ENCODE measurements at regions not wholly inside any gene's neighbourhood (a gene's known extent, or its start where the extent isn't known, plus 50 kb on each side); places are given as distances from the start of the nearest gene placed in this dataset.

- TF ChIP-seq YY1 (IDR thresholded peaks at IDR 0.05; ENCODE audit: insufficient read depth, insufficient read length) (no peak), ZNF274 (IDR thresholded peaks at IDR 0.05; ENCODE audit: low read depth, low read length) (no peak), SUZ12 (IDR thresholded peaks at IDR 0.05; ENCODE audit: extremely low read depth, insufficient read depth, insufficient read length) (no peak)
Observed at GRCh38 chr4:163976588-163976987, 482.1 kb downstream of the TMA16 start.

Data from NT2/D1 (cell line).